DMS153 treated with DMSO at 0.1 percent for 48 hours (cell line): ENCODE measurements at regions not wholly inside any gene's neighbourhood (a gene's known extent, or its start where the extent isn't known, plus 50 kb on each side); places are given as distances from the start of the nearest gene placed in this dataset.
A peak's percentile ranks its signal among the peaks of the same experiment; 100 is the strongest.

Experiments
- DNase-seq: peaks from one replicate; lab custom pipeline; 2025; ENCODE audit not compliant: unreplicated experiment; lab: John Stamatoyannopoulos, UW

- DNase-seq, result no peak
These were observed 653.9 kb upstream of the TBX3 start for GRCh38 chr12:115337693-115338543.

GRCh38 chr12:115336506-115336905 is 652.5 kb upstream of the TBX3 start:
- no peak for DNase-seq

GRCh38 chr12:115335594-115335993 is 651.6 kb upstream of the TBX3 start:
- DNase-seq, result no peak

- DNase-seq, result no peak
These were observed 651.1 kb upstream of the TBX3 start for GRCh38 chr12:115335048-115335447.

GRCh38 chr12:115332945-115333344 is 649.0 kb upstream of the TBX3 start:
- DNase-seq, result no peak

GRCh38 chr12:115325858-115326257 is 641.9 kb upstream of the TBX3 start:
- no peak for DNase-seq

- DNase-seq, result no peak
These were observed 641.1 kb upstream of the TBX3 start for GRCh38 chr12:115324949-115325593.

- DNase-seq, result no peak
These were observed 639.4 kb upstream of the TBX3 start for GRCh38 chr12:115323223-115323905.

- DNase-seq, result no peak
These were observed 638.3 kb upstream of the TBX3 start for GRCh38 chr12:115322275-115322674.

GRCh38 chr12:115320967-115321366 is 637.0 kb upstream of the TBX3 start:
- DNase-seq, result no peak

GRCh38 chr12:115320451-115320850 is 636.5 kb upstream of the TBX3 start:
- DNase-seq, result no peak

- no peak for DNase-seq
These were observed 635.6 kb upstream of the TBX3 start for GRCh38 chr12:115319446-115320040.

GRCh38 chr12:115313929-115314328 is 630.0 kb upstream of the TBX3 start:
- no peak for DNase-seq

- DNase-seq, result peak; percentile 29
These were observed 628.9 kb upstream of the TBX3 start for GRCh38 chr12:115312901-115313300.

GRCh38 chr12:115311875-115312274 is 627.9 kb upstream of the TBX3 start:
- no peak for DNase-seq

GRCh38 chr12:115308918-115309317 is 624.9 kb upstream of the TBX3 start:
- DNase-seq, result no peak

GRCh38 chr12:115306380-115306779 is 622.4 kb upstream of the TBX3 start:
- no peak for DNase-seq

GRCh38 chr12:115305867-115306266 is 621.9 kb upstream of the TBX3 start:
- no peak for DNase-seq

- no peak for DNase-seq
These were observed 621.3 kb upstream of the TBX3 start for GRCh38 chr12:115305275-115305674.

- no peak for DNase-seq
These were observed 619.8 kb upstream of the TBX3 start for GRCh38 chr12:115303723-115304309.

- no peak for DNase-seq
These were observed 613.5 kb upstream of the TBX3 start for GRCh38 chr12:115297445-115297844.
